A549 (cell line): ENCODE measurements at regions not wholly inside any gene's neighbourhood (a gene's known extent, or its start where the extent isn't known, plus 50 kb on each side); places are given as distances from the start of the nearest gene placed in this dataset.

Source experiments
- ATAC-seq, 2 experiments: fragments of 200-7000 bp in 1 of 2; fragments of >200 bp in 1 of 2; cut with Nextera tagmentation in 1 of 2; cut with Tn5 transposase in 1 of 2; 3 replicates each; pipeline versions ENCODE4 v1.8.0 to v1.9.1; 2018 to 2020; ENCODE audit warnings: mild to moderate bottlenecking in 1 of 2, moderate library complexity in 1 of 2
- CTCF ChIA-PET: fragments of 300-600 bp; sonication (Branson Sonifier 250); formaldehyde crosslinking; extraction: SDS; loops from one replicate; lab custom pipeline; 2021; ENCODE audit warnings: antibody characterized with exemption, inconsistent platforms; lab: Yijun Ruan, JAX
- POLR2A ChIA-PET: fragments of 350-600 bp; formaldehyde crosslinking; extraction: SDS; loops from one replicate; lab custom pipeline; 2021; ENCODE audit warnings: antibody characterized with exemption, inconsistent platforms; lab: Yijun Ruan, JAX
- DNase-seq, 2 experiments: peaks; one replicate each; pipeline versions ENCODE4 v3.0.0 to v3.0.0-alpha.2; 2011 to 2016; ENCODE audit warnings: low read depth in 1 of 2, low spot score in 1 of 2
- FAIRE-seq: peaks from 2 replicates; lab custom pipeline; 2011; peaks lifted over from hg19 to GRCh38; lab: Jason Lieb, UNC
- H3K27ac ChIP-seq, 2 experiments: fragments of >200 bp; sonication (Bioruptor Twin); formaldehyde crosslinking; 3 replicates each; pipeline ENCODE4 v1.5.1; 2016 to 2017
- H3K4me1 ChIP-seq: fragments of >200 bp; sonication (Bioruptor Twin); formaldehyde crosslinking; 3 replicates; pipeline ENCODE4 v1.6.1; 2016
- H3K4me2 ChIP-seq: fragments of >200 bp; sonication (Bioruptor Twin); formaldehyde crosslinking; 3 replicates; pipeline ENCODE4 v1.6.1; 2016
- H3K4me3 ChIP-seq: fragments of >200 bp; sonication (Bioruptor Twin); formaldehyde crosslinking; 3 replicates; pipeline ENCODE4 v1.5.1; 2016
- H3K9me3 ChIP-seq: fragments of >200 bp; sonication (Bioruptor Twin); formaldehyde crosslinking; 3 replicates; pipeline ENCODE4 v1.6.1; 2016
- BHLHE40 ChIP-seq: IDR thresholded peaks from 2 replicates; pipeline ENCODE4 v1.6.1; 2012; ENCODE audit warnings: low read depth, low read length, inconsistent platforms
- CEBPB ChIP-seq, 2 experiments: fragments of >200 bp in 1 of 2; sonication (Bioruptor Twin) in 1 of 2; formaldehyde crosslinking in 1 of 2; IDR thresholded peaks; 2 replicates each; pipeline ENCODE4 v1.6.1; 2012 to 2016
- CHD4 ChIP-seq: fragments of 200-600 bp; sonication (generic); IDR thresholded peaks from 2 replicates; pipeline ENCODE4 v1.6.1; 2016; ENCODE audit warnings: antibody characterized with exemption, mild to moderate bottlenecking, borderline replicate concordance
- E2F6 ChIP-seq: IDR thresholded peaks from 2 replicates; pipeline ENCODE4 v1.6.1; 2012; ENCODE audit warnings: low read depth, borderline replicate concordance
- EHF ChIP-seq: fragments of 250-450 bp; sonication (Bioruptor Pico); IDR thresholded peaks from 2 replicates; pipeline ENCODE4 v1.5.0; 2020; ENCODE audit warnings: mild to moderate bottlenecking
- EHMT2 ChIP-seq: fragments of 200-600 bp; sonication (generic); IDR thresholded peaks from 2 replicates; pipeline ENCODE4 v1.6.1; 2016; ENCODE audit warnings: antibody characterized with exemption, low read depth, mild to moderate bottlenecking, moderate library complexity
- ESRRA ChIP-seq: fragments of 150-350 bp; IDR thresholded peaks from 2 replicates; pipeline ENCODE4 v1.6.1; 2014; ENCODE audit warnings: mild to moderate bottlenecking, low read length, borderline replicate concordance
- FOSL2 ChIP-seq, 2 experiments: fragments of 450-650 bp in 1 of 2; fragments of >200 bp in 1 of 2; sonication (Bioruptor Twin) in 1 of 2; formaldehyde crosslinking; IDR thresholded peaks; 2 replicates each; pipeline versions ENCODE4 v1.5.0 to v1.6.1; 2016 to 2020; ENCODE audit warnings: mild to moderate bottlenecking in 1 of 2, moderate library complexity in 1 of 2
- HDAC2 ChIP-seq: fragments of 200-600 bp; sonication (generic); IDR thresholded peaks from 2 replicates; pipeline ENCODE4 v1.6.1; 2016
- HOXA7 ChIP-seq: fragments of 250-450 bp; sonication (Bioruptor Pico); IDR thresholded peaks from 2 replicates; pipeline ENCODE4 v1.5.0; 2020; ENCODE audit warnings: mild to moderate bottlenecking, moderate library complexity
- HOXB5 ChIP-seq: fragments of 250-450 bp; sonication (Bioruptor Pico); IDR thresholded peaks from 2 replicates; pipeline ENCODE4 v1.5.0; 2020; ENCODE audit warnings: mild to moderate bottlenecking, moderate library complexity
- JUN ChIP-seq, 2 experiments: fragments of >200 bp; sonication (Bioruptor Twin); formaldehyde crosslinking; IDR thresholded peaks; 2 replicates in 1 of 2; 3 replicates in 1 of 2; pipeline ENCODE4 v1.6.1; 2016 to 2017
- JUNB ChIP-seq: fragments of >200 bp; sonication (Bioruptor Twin); formaldehyde crosslinking; IDR thresholded peaks from 2 replicates; pipeline ENCODE4 v1.6.1; 2016
- KDM1A ChIP-seq: fragments of 200-600 bp; sonication (generic); IDR thresholded peaks from 2 replicates; pipeline ENCODE4 v1.6.1; 2016; ENCODE audit warnings: low read depth, mild to moderate bottlenecking
- MAZ ChIP-seq: fragments of 150-350 bp; IDR thresholded peaks from 2 replicates; pipeline ENCODE4 v1.6.1; 2014; ENCODE audit warnings: antibody characterized with exemption, low read depth, low read length, borderline replicate concordance
- MYC ChIP-seq: IDR thresholded peaks from 2 replicates; pipeline ENCODE4 v1.6.1; 2012; ENCODE audit warnings: mild to moderate bottlenecking, inconsistent platforms, low read length, improper control_type of control experiment, borderline replicate concordance
- NFE2L2 ChIP-seq: fragments of 150-350 bp; conservative IDR thresholded peaks from 2 replicates; pipeline ENCODE4 v1.6.1; 2014; ENCODE audit warnings: low read length
- NPAS2 ChIP-seq: fragments of 250-450 bp; sonication (Bioruptor Pico); IDR thresholded peaks from 2 replicates; pipeline ENCODE4 v1.8.0; 2022; ENCODE audit warnings: mild to moderate bottlenecking, moderate library complexity, borderline replicate concordance
- NR3C1 ChIP-seq: fragments of >200 bp; sonication (Bioruptor Twin); formaldehyde crosslinking; IDR thresholded peaks from 3 replicates; pipeline ENCODE4 v1.6.1; 2017
- POLR2A ChIP-seq: IDR thresholded peaks from 2 replicates; pipeline ENCODE4 v1.6.1; 2012; ENCODE audit warnings: mild to moderate bottlenecking, low read length
- POLR2AphosphoS2 ChIP-seq: conservative IDR thresholded peaks from 2 replicates; pipeline ENCODE4 v1.6.1; 2012; ENCODE audit warnings: low read length, improper control_type of control experiment, inconsistent platforms
- RAD21 ChIP-seq, 2 experiments: fragments of >200 bp in 1 of 2; sonication (Bioruptor Twin) in 1 of 2; formaldehyde crosslinking in 1 of 2; IDR thresholded peaks in 1 of 2; conservative IDR thresholded peaks in 1 of 2; 2 replicates in 1 of 2; 3 replicates in 1 of 2; pipeline ENCODE4 v1.6.1; 2012 to 2018; ENCODE audit warnings: inconsistent platforms in 1 of 2
- RCOR1 ChIP-seq: fragments of 150-350 bp; IDR thresholded peaks from 2 replicates; pipeline ENCODE4 v1.6.1; 2014; ENCODE audit warnings: antibody characterized with exemption, low read length, low read depth
- REST ChIP-seq: fragments of 200-600 bp; sonication (generic); IDR thresholded peaks from 2 replicates; pipeline ENCODE4 v1.6.1; 2016; ENCODE audit warnings: antibody characterized with exemption, mild to moderate bottlenecking, moderate library complexity
- RNF2 ChIP-seq: fragments of 200-600 bp; sonication (generic); IDR thresholded peaks from 2 replicates; pipeline ENCODE4 v1.6.1; 2016; ENCODE audit warnings: low read depth, mild to moderate bottlenecking, antibody characterized with exemption, moderate library complexity, borderline replicate concordance
- SMC3 ChIP-seq: fragments of >200 bp; sonication (Bioruptor Twin); formaldehyde crosslinking; IDR thresholded peaks from 3 replicates; pipeline ENCODE4 v1.6.1; 2018; ENCODE audit warnings: inconsistent platforms
- SREBF2 ChIP-seq: fragments of 450-650 bp; IDR thresholded peaks from 2 replicates; pipeline ENCODE4 v1.6.1; 2014; ENCODE audit warnings: mild to moderate bottlenecking, moderate library complexity
- TFCP2L1 ChIP-seq: fragments of 250-450 bp; sonication (Bioruptor Pico); IDR thresholded peaks from 2 replicates; pipeline ENCODE4 v1.5.0; 2021; ENCODE audit warnings: mild to moderate bottlenecking
- ZC3H11A ChIP-seq: fragments of 450-650 bp; IDR thresholded peaks from 2 replicates; pipeline ENCODE4 v1.6.1; 2014; ENCODE audit warnings: antibody characterized with exemption, mild to moderate bottlenecking
- WGBS: methylation state at CpG from one replicate; pipeline ENCODE4 v1.1.6; 2017; ENCODE audit errors: missing lambda C conversion rate; 5-methylcytosine and 5-hydroxymethylcytosine counted together
- TF ChIP-seq, protein P1 (sequence below): fragments of >200 bp; sonication (Bioruptor Twin); formaldehyde crosslinking; IDR thresholded peaks from 2 replicates; pipeline ENCODE4 v1.6.1; 2016

DNA sequence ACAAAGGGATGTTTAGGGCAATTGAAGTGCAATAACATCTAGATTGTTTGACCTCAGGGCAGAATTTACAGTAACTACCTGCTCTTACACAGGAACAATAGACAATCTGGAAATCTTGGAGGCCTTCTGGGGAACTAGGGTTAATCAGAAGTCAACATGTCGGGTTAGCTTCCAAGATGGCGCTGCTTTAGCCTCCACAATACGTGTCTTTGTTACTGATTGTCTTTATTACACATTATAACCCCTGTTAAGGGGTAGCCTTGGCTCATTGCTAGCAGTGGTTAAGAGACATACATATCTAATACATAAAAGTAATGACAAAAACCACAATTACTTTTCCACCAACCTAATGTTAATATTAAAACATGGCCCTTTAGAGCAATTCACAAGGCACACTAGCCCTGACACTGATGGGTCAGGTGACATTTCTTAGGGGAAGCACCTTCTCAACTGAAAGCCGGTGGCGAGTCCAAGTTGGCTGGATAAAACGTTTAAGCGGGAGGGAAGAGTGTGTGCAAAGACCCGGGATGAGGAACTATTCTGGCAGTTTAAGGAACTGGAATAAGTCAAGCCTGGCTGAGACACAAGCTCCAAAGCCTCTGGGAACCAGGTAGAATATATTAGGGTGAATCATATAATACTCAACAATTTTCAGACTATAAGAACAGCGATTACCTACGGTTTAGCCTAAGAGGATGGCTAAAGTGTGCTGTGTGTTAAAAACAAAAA, 236.9 kb downstream of the BCAS1 start:
- no peaks in the 10 kb centered on the region for H3K9me3 ChIP-seq
- CTCF ChIA-PET, result interaction anchor here (0.9 to 1.3 kb wide), 2 partner anchors 16 to 34 kb away, joined by 3 to 4 read pairs; no protein-coding TSS in a partner anchor
- POLR2A ChIA-PET, result no interaction called here
- no peak overlapping the region for H3K4me3 ChIP-seq
- DNase-seq (no peak), FAIRE-seq (no peak)
- WGBS, result 88% methylated on average over 10 of the region's 10 CpGs
- TF ChIP-seq RNF2 (no peak), MYC (no peak), BHLHE40 (no peak), SREBF2 (no peak), HOXB5 (CRISPR knock-in tag) (no peak), EHF (CRISPR knock-in tag) (no peak), ESRRA (no peak), HDAC2 (no peak), RAD21 (conservative IDR thresholded peaks at IDR 0.05 in 1 of 2, IDR thresholded peaks at IDR 0.05 in 1 of 2) (no peak), FOSL2 (IDR thresholded peaks at IDR 0.05) (no peak), FOSL2 (CRISPR knock-in tag; IDR thresholded peaks at IDR 0.05) (no peak), NPAS2 (CRISPR knock-in tag) (no peak), HOXA7 (CRISPR knock-in tag) (no peak), KDM1A (no peak), SMC3 (no peak), ZC3H11A (no peak)
- TF ChIP-seq, protein P1, sequence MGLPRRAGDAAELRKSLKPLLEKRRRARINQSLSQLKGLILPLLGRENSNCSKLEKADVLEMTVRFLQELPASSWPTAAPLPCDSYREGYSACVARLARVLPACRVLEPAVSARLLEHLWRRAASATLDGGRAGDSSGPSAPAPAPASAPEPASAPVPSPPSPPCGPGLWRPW, result no peak
- TF ChIP-seq, all 56 proteins: peak for 0
- Histone ChIP-seq H3K4me2 (peak overlapping the region; percentile 30; the same call in 1 of the 3 replicates), H3K27ac (peak overlapping the region; percentile 38 to 74; a peak in 5 of 6 replicates), H3K4me1 (peaks cover 37% of the 10 kb centered on the region)
- no peak for ATAC-seq

GRCh38 chr20:53832499-53832898, 237.9 kb downstream of the BCAS1 start:
- ATAC-seq (no peak), DNase-seq (no peak), FAIRE-seq (no peak)
- Histone ChIP-seq H3K4me1 (peaks cover 47% of the 10 kb centered on the region), H3K9me3 (no peaks in the 10 kb centered on the region), H3K4me2 (no peak overlapping the region), H3K27ac (peak overlapping the region; percentile 93 to 97; a peak in 4 of 6 replicates), H3K4me3 (no peak overlapping the region)
- 91% methylated on average over 7 of the region's 7 CpGs for WGBS
- ChIA-PET CTCF (interaction anchor here (0.9 kb wide), 1 partner anchor 11 kb away, joined by 3 read pairs; no protein-coding TSS in a partner anchor), POLR2A (no interaction called here)
- TF ChIP-seq HOXB5 (CRISPR knock-in tag), result no peak

DNA sequence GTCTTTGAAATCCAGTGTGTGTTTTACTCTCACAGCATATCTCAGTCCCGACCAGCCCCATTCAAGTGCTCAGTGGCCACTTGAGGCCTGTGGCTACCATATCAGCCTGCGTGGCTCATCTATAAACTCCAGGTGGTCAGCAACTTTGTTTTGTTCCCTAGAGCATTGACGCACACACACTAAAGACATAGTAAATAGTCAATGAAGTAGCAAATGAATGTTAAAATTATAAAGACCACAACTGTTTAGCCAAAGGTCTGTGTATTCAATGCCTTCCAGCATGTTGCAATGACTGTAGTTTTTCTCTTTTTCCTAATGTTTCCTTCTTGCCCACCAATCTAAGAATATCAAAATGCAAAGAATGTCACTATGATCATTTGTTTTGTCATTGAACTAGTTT, 238.2 kb upstream of the ZNF217 start:
- H3K9me3 ChIP-seq, result no peaks in the 10 kb centered on the region
- no peak overlapping the region for H3K4me3 ChIP-seq
- ATAC-seq, result no peak
- CTCF ChIA-PET, result interaction anchor here (0.9 to 2.3 kb wide), 4 partner anchors 12 to 108 kb away, joined by 3 to 15 read pairs (median 6); no protein-coding TSS in a partner anchor
- TF ChIP-seq TFCP2L1 (CRISPR knock-in tag) (no peak), POLR2A (no peak), CHD4 (no peak), MAZ (no peak), ESRRA (no peak), NR3C1 (no peak), ZC3H11A (no peak), EHMT2 (no peak), E2F6 (no peak), JUN (IDR thresholded peaks at IDR 0.05) (no peak), POLR2AphosphoS2 (no peak), JUNB (no peak), NFE2L2 (no peak), RCOR1 (no peak), REST (no peak), CEBPB (IDR thresholded peaks at IDR 0.05) (no peak)
- TF ChIP-seq, all 56 proteins: peak for 0
- peak overlapping the region; percentile 93 to 97; a peak in 5 of 6 replicates for H3K27ac ChIP-seq
- H3K4me2 ChIP-seq, result no peak overlapping the region
- FAIRE-seq (no peak), DNase-seq (no peak)
- peaks cover 54% of the 10 kb centered on the region for H3K4me1 ChIP-seq
- POLR2A ChIA-PET, result no interaction called here
- 93% methylated on average over 3 of the region's 3 CpGs for WGBS
